Fibroblast of lung (primary cell): ENCODE measurements at regions not wholly inside any gene's neighbourhood (a gene's known extent, or its start where the extent isn't known, plus 50 kb on each side); places are given as distances from the start of the nearest gene placed in this dataset.

Source experiments
- DNase-seq, 2 donors: peaks; one replicate each; pipeline versions ENCODE4 v3.0.0 to v3.0.0-alpha.2; 2010; ENCODE audit warnings: low read depth in 2 of 2
- H2AFZ ChIP-seq: 2 replicates; pipeline ENCODE4 v1.5.1; 2012; ENCODE audit warnings: low read length, control low read depth, inconsistent platforms
- H3K27ac ChIP-seq: 2 replicates; pipeline ENCODE4 v1.5.1; 2011; ENCODE audit warnings: low read length, control low read depth; ENCODE audit not compliant: insufficient read depth
- H3K27me3 ChIP-seq: 2 replicates; pipeline ENCODE4 v1.5.1; 2011; ENCODE audit warnings: mild to moderate bottlenecking, low read length; ENCODE audit not compliant: control insufficient read depth, insufficient read depth
- H3K36me3 ChIP-seq: 2 replicates; pipeline ENCODE4 v1.5.1; 2011; ENCODE audit warnings: low read length; ENCODE audit not compliant: control insufficient read depth, insufficient read depth
- H3K4me1 ChIP-seq: 2 replicates; pipeline ENCODE4 v1.5.1; 2011; ENCODE audit warnings: low read length; ENCODE audit not compliant: control insufficient read depth, insufficient read depth; ENCODE audit errors: extremely low read depth
- H3K4me2 ChIP-seq: 2 replicates; pipeline ENCODE4 v1.5.1; 2011; ENCODE audit warnings: low read length, control low read depth; ENCODE audit not compliant: insufficient read depth; ENCODE audit errors: extremely low read depth
- H3K4me3 ChIP-seq, 4 experiments: fragments of 200-600 bp in 1 of 4; sonication (generic) in 1 of 4; replicated peaks in 1 of 4; 2 replicates each; pipeline ENCODE4 v1.5.1; 2011 to 2016; ENCODE audit warnings: low read length in 4 of 4, low read depth in 3 of 4, mild to moderate bottlenecking in 3 of 4, control low read depth in 2 of 4, inconsistent platforms in 1 of 4, mixed read lengths in 1 of 4; ENCODE audit not compliant: insufficient read depth in 1 of 4; ENCODE audit errors: control extremely low read depth in 1 of 4
- H3K79me2 ChIP-seq: 2 replicates; pipeline ENCODE4 v1.5.1; 2012; ENCODE audit warnings: mild to moderate bottlenecking, low read length, inconsistent platforms; ENCODE audit not compliant: control insufficient read depth, insufficient read depth
- H3K9ac ChIP-seq: 2 replicates; pipeline ENCODE4 v1.5.1; 2011; ENCODE audit warnings: mild to moderate bottlenecking, low read length, control low read depth; ENCODE audit not compliant: insufficient read depth
- H3K9me3 ChIP-seq: 2 replicates; pipeline ENCODE4 v1.5.1; 2012; ENCODE audit warnings: low read depth, low read length; ENCODE audit not compliant: control insufficient read depth, insufficient read depth
- H4K20me1 ChIP-seq: 2 replicates; pipeline ENCODE4 v1.5.1; 2011; ENCODE audit warnings: low read length; ENCODE audit not compliant: control insufficient read depth, insufficient read depth; ENCODE audit errors: extremely low read depth
- EZH2 ChIP-seq: IDR thresholded peaks from 2 replicates; pipeline ENCODE4 v1.5.1; 2012; ENCODE audit warnings: low read length, control low read depth, mild to moderate bottlenecking; ENCODE audit errors: missing control alignments
- TF ChIP-seq, protein P1 (sequence below), 2 donors: IDR thresholded peaks in 1 of 2; conservative IDR thresholded peaks in 1 of 2; 1 replicate in 1 of 2; 2 replicates in 1 of 2; pipeline ENCODE4 v1.5.1; 2011 to 2012; ENCODE audit warnings: low read length in 2 of 2, control low read depth in 1 of 2, inconsistent platforms in 1 of 2, low read depth in 1 of 2, mild to moderate bottlenecking in 1 of 2

- Histone ChIP-seq H3K27me3 (no peaks in the 10 kb centered on the region), H4K20me1 (no peaks in the 10 kb centered on the region), H3K4me3 (no peak overlapping the region), H3K36me3 (no peaks in the 10 kb centered on the region), H3K4me2 (no peak overlapping the region), H3K9me3 (no peaks in the 10 kb centered on the region), H3K27ac (no peak overlapping the region), H3K9ac (no peak overlapping the region), H2AFZ (no peak overlapping the region), H3K4me1 (no peaks in the 10 kb centered on the region), H3K79me2 (no peaks in the 10 kb centered on the region)
- no peak for TF ChIP-seq EZH2
- TF ChIP-seq, protein P1, sequence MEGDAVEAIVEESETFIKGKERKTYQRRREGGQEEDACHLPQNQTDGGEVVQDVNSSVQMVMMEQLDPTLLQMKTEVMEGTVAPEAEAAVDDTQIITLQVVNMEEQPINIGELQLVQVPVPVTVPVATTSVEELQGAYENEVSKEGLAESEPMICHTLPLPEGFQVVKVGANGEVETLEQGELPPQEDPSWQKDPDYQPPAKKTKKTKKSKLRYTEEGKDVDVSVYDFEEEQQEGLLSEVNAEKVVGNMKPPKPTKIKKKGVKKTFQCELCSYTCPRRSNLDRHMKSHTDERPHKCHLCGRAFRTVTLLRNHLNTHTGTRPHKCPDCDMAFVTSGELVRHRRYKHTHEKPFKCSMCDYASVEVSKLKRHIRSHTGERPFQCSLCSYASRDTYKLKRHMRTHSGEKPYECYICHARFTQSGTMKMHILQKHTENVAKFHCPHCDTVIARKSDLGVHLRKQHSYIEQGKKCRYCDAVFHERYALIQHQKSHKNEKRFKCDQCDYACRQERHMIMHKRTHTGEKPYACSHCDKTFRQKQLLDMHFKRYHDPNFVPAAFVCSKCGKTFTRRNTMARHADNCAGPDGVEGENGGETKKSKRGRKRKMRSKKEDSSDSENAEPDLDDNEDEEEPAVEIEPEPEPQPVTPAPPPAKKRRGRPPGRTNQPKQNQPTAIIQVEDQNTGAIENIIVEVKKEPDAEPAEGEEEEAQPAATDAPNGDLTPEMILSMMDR (conservative IDR thresholded peaks at IDR 0.05 in 1 of 2, IDR thresholded peaks at IDR 0.05 in 1 of 2; ENCODE audit: low read depth in 1 of 2, low read length in 2 of 2) = no peak
- DNase-seq = no peak
These were observed 135.3 kb upstream of the MAP9 start for GRCh38 chr4:155512046-155512445.

DNA sequence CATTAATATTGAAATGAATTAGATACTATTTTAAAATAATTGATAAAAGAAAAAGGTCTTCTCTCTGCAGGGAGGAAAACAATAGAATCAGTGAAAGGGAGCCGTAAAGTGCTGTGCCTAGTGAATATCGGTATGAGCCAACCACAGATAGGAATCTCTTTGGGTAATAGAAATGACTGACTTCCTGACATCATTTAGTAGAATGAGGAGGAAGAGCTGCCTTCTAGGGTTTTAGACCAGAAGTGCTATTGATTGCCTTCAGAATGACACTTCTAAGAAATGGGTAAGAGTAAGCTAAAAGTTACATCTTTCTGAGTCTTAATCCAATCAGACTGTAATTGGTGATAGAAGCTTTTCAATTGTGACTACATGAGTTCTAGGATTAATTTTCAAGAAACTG is 134.0 kb upstream of the MAP9 start:
- H2AFZ ChIP-seq = no peak overlapping the region
- H3K36me3 ChIP-seq = no peaks in the 10 kb centered on the region
- H4K20me1 ChIP-seq = no peaks in the 10 kb centered on the region
- DNase-seq = no peak
- no peak overlapping the region for H3K4me3 ChIP-seq
- H3K9me3 ChIP-seq = no peaks in the 10 kb centered on the region
- no peaks in the 10 kb centered on the region for H3K79me2 ChIP-seq
- H3K27ac ChIP-seq = no peak overlapping the region
- no peaks in the 10 kb centered on the region for H3K27me3 ChIP-seq
- TF ChIP-seq, protein P1 (conservative IDR thresholded peaks at IDR 0.05 in 1 of 2, IDR thresholded peaks at IDR 0.05 in 1 of 2; ENCODE audit: low read depth in 1 of 2, low read length in 2 of 2) = no peak
- no peak for TF ChIP-seq EZH2
- H3K4me2 ChIP-seq = no peak overlapping the region
- H3K9ac ChIP-seq = no peak overlapping the region
- H3K4me1 ChIP-seq = no peaks in the 10 kb centered on the region

DNA sequence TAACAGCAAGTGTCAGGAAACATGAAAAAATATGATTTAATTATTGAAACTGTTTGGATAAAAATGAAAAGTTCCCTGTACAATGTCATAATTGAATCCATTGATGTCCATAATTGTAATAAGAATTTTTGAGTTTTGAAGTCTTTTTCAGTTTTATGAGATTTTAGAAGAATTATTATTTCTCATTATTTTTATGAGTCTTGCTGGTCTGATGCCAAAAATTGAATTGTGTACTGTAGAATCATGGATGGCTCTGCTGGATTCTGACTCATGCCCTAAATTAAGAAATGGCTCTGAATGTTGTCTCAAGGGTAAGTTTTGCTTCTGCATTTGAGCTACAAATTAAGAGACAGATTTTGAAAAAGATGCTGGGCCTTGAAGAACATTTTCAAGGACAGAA is 132.8 kb upstream of the MAP9 start:
- peak in 1 of 2 donors; percentile 79 for DNase-seq
- H3K9ac ChIP-seq = no peak overlapping the region
- H3K27me3 ChIP-seq = no peaks in the 10 kb centered on the region
- H3K4me1 ChIP-seq = no peaks in the 10 kb centered on the region
- H3K36me3 ChIP-seq = no peaks in the 10 kb centered on the region
- H3K4me3 ChIP-seq = no peak overlapping the region
- H3K79me2 ChIP-seq = no peaks in the 10 kb centered on the region
- no peak overlapping the region for H3K4me2 ChIP-seq
- no peak overlapping the region for H3K27ac ChIP-seq
- TF ChIP-seq, protein P1 (conservative IDR thresholded peaks at IDR 0.05 in 1 of 2, IDR thresholded peaks at IDR 0.05 in 1 of 2; ENCODE audit: low read depth in 1 of 2, low read length in 2 of 2) = no peak
- TF ChIP-seq EZH2 = no peak
- no peaks in the 10 kb centered on the region for H4K20me1 ChIP-seq
- no peak overlapping the region for H2AFZ ChIP-seq
- H3K9me3 ChIP-seq = no peaks in the 10 kb centered on the region
